ENCODE measurements at regions not wholly inside any gene's neighbourhood (a gene's known extent, or its start where the extent isn't known, plus 50 kb on each side); places are given as distances from the start of the nearest gene placed in this dataset.

- TF ChIP-seq CTCF (IDR thresholded peaks at IDR 0.05) (no peak), EZH2 (IDR thresholded peaks at IDR 0.05; ENCODE audit: borderline replicate concordance, insufficient read depth, low read depth, low read length, poor library complexity, severe bottlenecking) (no peak)
Measured at GRCh38 chr9:82890401-82890800, 172.5 kb downstream of the RASEF start.
